ENCODE measurements at regions not wholly inside any gene's neighbourhood (a gene's known extent, or its start where the extent isn't known, plus 50 kb on each side); places are given as distances from the start of the nearest gene placed in this dataset.

DNA sequence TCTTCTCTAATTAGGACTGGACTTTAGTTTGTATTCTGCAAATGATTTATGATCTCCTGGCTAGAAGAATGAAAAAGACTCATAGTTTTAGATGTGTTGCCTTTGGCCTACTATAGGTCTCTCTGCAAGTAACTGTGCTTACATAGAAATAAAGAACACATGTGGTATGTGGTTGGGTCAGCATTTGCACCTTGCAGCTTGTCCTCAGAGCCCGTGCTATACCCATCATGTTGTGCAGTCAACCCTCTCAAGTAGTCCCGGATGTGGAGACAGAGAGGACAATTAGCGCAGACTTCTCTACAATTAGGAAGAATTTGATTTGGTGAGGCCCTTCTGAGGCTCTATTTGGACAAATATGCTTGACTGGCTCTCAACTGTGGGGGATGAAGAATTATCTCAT is 203.7 kb upstream of the ITGA4 start:
- ChIA-PET RAD21 (ENCODE audit: low non-redundant PET in 1 of 2, low total read pairs in 2 of 2, uncharacterized antibody in 2 of 2, unreplicated experiment in 2 of 2) (no interaction called here), POLR2A (no interaction called here), CTCF (no interaction called here)
- Histone ChIP-seq H4K20me1 (ENCODE audit: insufficient read depth) (no peaks in the 10 kb centered on the region), H3K4me2 (ENCODE audit: low read length) (no peak overlapping the region), H3K4me3 (replicated peaks in 1 of 2; ENCODE audit: low read depth in 1 of 2, low read length in 2 of 2) (no peak overlapping the region), H3K9ac (ENCODE audit: low read length) (no peak overlapping the region), H3K9me3 (ENCODE audit: control insufficient read depth in 1 of 2, insufficient read depth in 1 of 2, low read depth in 1 of 2, low read length in 2 of 2) (no peaks in the 10 kb centered on the region), H3K79me2 (ENCODE audit: insufficient read depth, low read length) (no peaks in the 10 kb centered on the region), H3K9me2 (ENCODE audit: insufficient read depth) (0 out of 2 replicates have a peak, but pooled peaks cover 3% of the 10 kb centered on the region), H2AFZ (ENCODE audit: low read depth, low read length, poor library complexity, severe bottlenecking) (no peak overlapping the region), H3K27me3 (ENCODE audit: insufficient read depth, low read length) (no peaks in the 10 kb centered on the region), H3K27ac (ENCODE audit: low read depth, low read length) (no peak overlapping the region), H3K4me1 (ENCODE audit: control insufficient read depth in 1 of 2, insufficient read depth in 2 of 2, low read length in 2 of 2) (no peaks in the 10 kb centered on the region), H3K36me3 (ENCODE audit: control insufficient read depth in 1 of 2, insufficient read depth in 2 of 2, low read length in 2 of 2) (no peaks in the 10 kb centered on the region)
- intact Hi-C loops (cut with micrococcal nuclease) = no loop called here
- no TSS peak for BruUV-seq (replicated peaks)
- TF ChIP-seq, protein P1, sequence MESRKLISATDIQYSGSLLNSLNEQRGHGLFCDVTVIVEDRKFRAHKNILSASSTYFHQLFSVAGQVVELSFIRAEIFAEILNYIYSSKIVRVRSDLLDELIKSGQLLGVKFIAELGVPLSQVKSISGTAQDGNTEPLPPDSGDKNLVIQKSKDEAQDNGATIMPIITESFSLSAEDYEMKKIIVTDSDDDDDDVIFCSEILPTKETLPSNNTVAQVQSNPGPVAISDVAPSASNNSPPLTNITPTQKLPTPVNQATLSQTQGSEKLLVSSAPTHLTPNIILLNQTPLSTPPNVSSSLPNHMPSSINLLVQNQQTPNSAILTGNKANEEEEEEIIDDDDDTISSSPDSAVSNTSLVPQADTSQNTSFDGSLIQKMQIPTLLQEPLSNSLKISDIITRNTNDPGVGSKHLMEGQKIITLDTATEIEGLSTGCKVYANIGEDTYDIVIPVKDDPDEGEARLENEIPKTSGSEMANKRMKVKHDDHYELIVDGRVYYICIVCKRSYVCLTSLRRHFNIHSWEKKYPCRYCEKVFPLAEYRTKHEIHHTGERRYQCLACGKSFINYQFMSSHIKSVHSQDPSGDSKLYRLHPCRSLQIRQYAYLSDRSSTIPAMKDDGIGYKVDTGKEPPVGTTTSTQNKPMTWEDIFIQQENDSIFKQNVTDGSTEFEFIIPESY (IDR thresholded peaks at IDR 0.05; ENCODE audit: extremely low read depth, insufficient replicate concordance, low read length) = no peak
- no peak for TF ChIP-seq POLR2AphosphoS5 (IDR thresholded peaks at IDR 0.05; ENCODE audit: low read depth, low read length)
- no peak for TF ChIP-seq SIN3A (IDR thresholded peaks at IDR 0.05; ENCODE audit: low read depth)
- TF ChIP-seq, protein P2, sequence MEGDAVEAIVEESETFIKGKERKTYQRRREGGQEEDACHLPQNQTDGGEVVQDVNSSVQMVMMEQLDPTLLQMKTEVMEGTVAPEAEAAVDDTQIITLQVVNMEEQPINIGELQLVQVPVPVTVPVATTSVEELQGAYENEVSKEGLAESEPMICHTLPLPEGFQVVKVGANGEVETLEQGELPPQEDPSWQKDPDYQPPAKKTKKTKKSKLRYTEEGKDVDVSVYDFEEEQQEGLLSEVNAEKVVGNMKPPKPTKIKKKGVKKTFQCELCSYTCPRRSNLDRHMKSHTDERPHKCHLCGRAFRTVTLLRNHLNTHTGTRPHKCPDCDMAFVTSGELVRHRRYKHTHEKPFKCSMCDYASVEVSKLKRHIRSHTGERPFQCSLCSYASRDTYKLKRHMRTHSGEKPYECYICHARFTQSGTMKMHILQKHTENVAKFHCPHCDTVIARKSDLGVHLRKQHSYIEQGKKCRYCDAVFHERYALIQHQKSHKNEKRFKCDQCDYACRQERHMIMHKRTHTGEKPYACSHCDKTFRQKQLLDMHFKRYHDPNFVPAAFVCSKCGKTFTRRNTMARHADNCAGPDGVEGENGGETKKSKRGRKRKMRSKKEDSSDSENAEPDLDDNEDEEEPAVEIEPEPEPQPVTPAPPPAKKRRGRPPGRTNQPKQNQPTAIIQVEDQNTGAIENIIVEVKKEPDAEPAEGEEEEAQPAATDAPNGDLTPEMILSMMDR (IDR thresholded peaks at IDR 0.05 in 2 of 3, conservative IDR thresholded peaks at IDR 0.05 in 1 of 3; ENCODE audit: borderline replicate concordance in 1 of 3, insufficient read depth in 1 of 3, low read depth in 2 of 3, low read length in 2 of 3) = no peak
- TF ChIP-seq, protein P3, sequence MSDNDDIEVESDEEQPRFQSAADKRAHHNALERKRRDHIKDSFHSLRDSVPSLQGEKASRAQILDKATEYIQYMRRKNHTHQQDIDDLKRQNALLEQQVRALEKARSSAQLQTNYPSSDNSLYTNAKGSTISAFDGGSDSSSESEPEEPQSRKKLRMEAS (IDR thresholded peaks at IDR 0.05) = no peak
- no peak for TF ChIP-seq TCF7L2 (IDR thresholded peaks at IDR 0.05; ENCODE audit: borderline replicate concordance, extremely low read depth, insufficient read depth, insufficient read length)
- TF ChIP-seq JUND (IDR thresholded peaks at IDR 0.05) = no peak
- TF ChIP-seq RAD21 (IDR thresholded peaks at IDR 0.05; ENCODE audit: low read depth) = no peak
- TF ChIP-seq POLR2A (IDR thresholded peaks at IDR 0.05; ENCODE audit: borderline replicate concordance, extremely low read depth, insufficient read depth, insufficient read length) = no peak
- TF ChIP-seq, protein P4, sequence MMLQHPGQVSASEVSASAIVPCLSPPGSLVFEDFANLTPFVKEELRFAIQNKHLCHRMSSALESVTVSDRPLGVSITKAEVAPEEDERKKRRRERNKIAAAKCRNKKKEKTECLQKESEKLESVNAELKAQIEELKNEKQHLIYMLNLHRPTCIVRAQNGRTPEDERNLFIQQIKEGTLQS (IDR thresholded peaks at IDR 0.05) = no peak
- TF ChIP-seq FOSL1 (IDR thresholded peaks at IDR 0.05; ENCODE audit: low read depth) = no peak
- TF ChIP-seq, protein P5, sequence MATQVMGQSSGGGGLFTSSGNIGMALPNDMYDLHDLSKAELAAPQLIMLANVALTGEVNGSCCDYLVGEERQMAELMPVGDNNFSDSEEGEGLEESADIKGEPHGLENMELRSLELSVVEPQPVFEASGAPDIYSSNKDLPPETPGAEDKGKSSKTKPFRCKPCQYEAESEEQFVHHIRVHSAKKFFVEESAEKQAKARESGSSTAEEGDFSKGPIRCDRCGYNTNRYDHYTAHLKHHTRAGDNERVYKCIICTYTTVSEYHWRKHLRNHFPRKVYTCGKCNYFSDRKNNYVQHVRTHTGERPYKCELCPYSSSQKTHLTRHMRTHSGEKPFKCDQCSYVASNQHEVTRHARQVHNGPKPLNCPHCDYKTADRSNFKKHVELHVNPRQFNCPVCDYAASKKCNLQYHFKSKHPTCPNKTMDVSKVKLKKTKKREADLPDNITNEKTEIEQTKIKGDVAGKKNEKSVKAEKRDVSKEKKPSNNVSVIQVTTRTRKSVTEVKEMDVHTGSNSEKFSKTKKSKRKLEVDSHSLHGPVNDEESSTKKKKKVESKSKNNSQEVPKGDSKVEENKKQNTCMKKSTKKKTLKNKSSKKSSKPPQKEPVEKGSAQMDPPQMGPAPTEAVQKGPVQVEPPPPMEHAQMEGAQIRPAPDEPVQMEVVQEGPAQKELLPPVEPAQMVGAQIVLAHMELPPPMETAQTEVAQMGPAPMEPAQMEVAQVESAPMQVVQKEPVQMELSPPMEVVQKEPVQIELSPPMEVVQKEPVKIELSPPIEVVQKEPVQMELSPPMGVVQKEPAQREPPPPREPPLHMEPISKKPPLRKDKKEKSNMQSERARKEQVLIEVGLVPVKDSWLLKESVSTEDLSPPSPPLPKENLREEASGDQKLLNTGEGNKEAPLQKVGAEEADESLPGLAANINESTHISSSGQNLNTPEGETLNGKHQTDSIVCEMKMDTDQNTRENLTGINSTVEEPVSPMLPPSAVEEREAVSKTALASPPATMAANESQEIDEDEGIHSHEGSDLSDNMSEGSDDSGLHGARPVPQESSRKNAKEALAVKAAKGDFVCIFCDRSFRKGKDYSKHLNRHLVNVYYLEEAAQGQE (IDR thresholded peaks at IDR 0.05; ENCODE audit: low read depth) = no peak
- no peak for TF ChIP-seq ZNF274 (IDR thresholded peaks at IDR 0.05; ENCODE audit: low read depth, low read length)
- ATAC-seq (no peak), DNase-seq (ENCODE audit: low read depth, low spot score) (no peak)

Measured in HCT116 (cell line).